ENCODE measurements at regions not wholly inside any gene's neighbourhood (a gene's known extent, or its start where the extent isn't known, plus 50 kb on each side); places are given as distances from the start of the nearest gene placed in this dataset.

DNA sequence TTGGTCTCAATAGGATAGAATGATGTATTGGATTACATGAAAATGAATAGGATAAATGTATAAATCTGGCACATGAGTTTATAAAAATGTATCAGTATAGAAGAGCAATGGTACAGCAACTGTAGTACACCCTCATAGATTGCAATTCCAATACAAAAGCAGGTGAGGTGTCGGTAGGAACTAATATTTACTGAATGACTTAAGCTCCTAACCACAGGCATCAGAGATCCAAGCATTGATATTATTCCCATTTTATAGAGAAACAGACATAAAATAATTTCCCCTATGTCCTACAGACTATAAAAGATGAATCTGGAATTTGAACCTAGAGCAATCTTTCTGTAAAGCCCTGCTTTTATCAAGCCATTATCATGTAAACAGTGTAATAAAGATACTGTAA is 227.4 kb downstream of the MBD2 start:
- TF ChIP-seq POLR2A (IDR thresholded peaks at IDR 0.05; ENCODE audit: low read length) (no peak), GATA1 (IDR thresholded peaks at IDR 0.05; ENCODE audit: low read depth, low read length) (no peak)
